ENCODE measurements at regions not wholly inside any gene's neighbourhood (a gene's known extent, or its start where the extent isn't known, plus 50 kb on each side); places are given as distances from the start of the nearest gene placed in this dataset.
A peak's percentile ranks its signal among the peaks of the same experiment; 100 is the strongest.

GRCh38 chr21:14876524-14876840 lies 188.3 kb downstream of the NRIP1 start:
- Mint-ChIP-seq H3K36me3 (ENCODE audit: low read depth) (no peaks in the 10 kb centered on the region), H3K27me3 (no peaks in the 10 kb centered on the region), H3K4me3 (no peak overlapping the region), H3K27ac (no peak overlapping the region), H3K4me1 (peaks cover 67% of the 10 kb centered on the region), H3K9me3 (no peaks in the 10 kb centered on the region)
- no peak for TF ChIP-seq CTCF (IDR thresholded peaks at IDR 0.05)
- ChIA-PET POLR2A (interaction anchor here (1.7 kb wide), 1 partner anchor 189 kb away, joined by 8 read pairs; no protein-coding TSS in a partner anchor), CTCF (interaction anchor here (1.1 kb wide), 1 partner anchor 12 kb away, joined by 3 read pairs; no protein-coding TSS in a partner anchor)
- no peak for ATAC-seq (ENCODE audit: low read depth)
- intact Hi-C loops (cut with micrococcal nuclease): loop anchor here (5.0 to 10.0 kb wide), 5 partner anchors 248 to 856 kb away; partner anchors contain the start of gene HSPA13
- DNase-seq: no peak

GRCh38 chr21:14875704-14876523 lies 188.9 kb downstream of the NRIP1 start:
- POLR2A ChIA-PET: interaction anchor here (1.7 kb wide), 1 partner anchor 190 kb away, joined by 8 read pairs; no protein-coding TSS in a partner anchor
- CTCF ChIA-PET: no interaction called here
- Mint-ChIP-seq H3K9me3 (no peaks in the 10 kb centered on the region), H3K27me3 (no peaks in the 10 kb centered on the region), H3K27ac (peak overlapping the region; percentile 9), H3K36me3 (ENCODE audit: low read depth) (no peaks in the 10 kb centered on the region), H3K4me1 (peaks cover 69% of the 10 kb centered on the region), H3K4me3 (peak overlapping the region; percentile 29)
- peak; percentile 41 for ATAC-seq (ENCODE audit: low read depth)
- no peak for TF ChIP-seq CTCF (IDR thresholded peaks at IDR 0.05)
- no peak for DNase-seq
- intact Hi-C loops (cut with micrococcal nuclease): loop anchor here (5.0 to 10.0 kb wide), 5 partner anchors 249 to 856 kb away; partner anchors contain the start of gene HSPA13

- intact Hi-C loops (cut with micrococcal nuclease): loop anchor here (5.0 to 10.0 kb wide), 5 partner anchors 250 to 857 kb away; partner anchors contain the start of gene HSPA13
- TF ChIP-seq CTCF (IDR thresholded peaks at IDR 0.05): no peak
- H3K4me3 Mint-ChIP-seq: no peak overlapping the region
- no peaks in the 10 kb centered on the region for H3K27me3 Mint-ChIP-seq
- peaks cover 69% of the 10 kb centered on the region for H3K4me1 Mint-ChIP-seq
- ATAC-seq (ENCODE audit: low read depth) (no peak), DNase-seq (no peak)
- no peak overlapping the region for H3K27ac Mint-ChIP-seq
- ChIA-PET POLR2A (no interaction called here), CTCF (no interaction called here)
- H3K9me3 Mint-ChIP-seq: no peaks in the 10 kb centered on the region
- H3K36me3 Mint-ChIP-seq (ENCODE audit: low read depth): no peaks in the 10 kb centered on the region
These were observed 189.6 kb downstream of the NRIP1 start for GRCh38 chr21:14875186-14875585.

- Mint-ChIP-seq H3K27me3 (no peaks in the 10 kb centered on the region), H3K27ac (no peak overlapping the region), H3K9me3 (no peaks in the 10 kb centered on the region), H3K4me1 (peaks cover 69% of the 10 kb centered on the region), H3K36me3 (ENCODE audit: low read depth) (no peaks in the 10 kb centered on the region), H3K4me3 (no peak overlapping the region)
- ATAC-seq (ENCODE audit: low read depth): no peak
- CTCF ChIA-PET: no interaction called here
- intact Hi-C loops (cut with micrococcal nuclease): loop anchor here (5.0 to 10.0 kb wide), 2 partner anchors 187 to 250 kb away; no protein-coding TSS in a partner anchor
- TF ChIP-seq CTCF (IDR thresholded peaks at IDR 0.05): no peak
- no peak for DNase-seq
- POLR2A ChIA-PET: no interaction called here
These were observed 190.4 kb downstream of the NRIP1 start for GRCh38 chr21:14874379-14874778.

- intact Hi-C loops (cut with micrococcal nuclease): loop anchor here (2.0 to 10.0 kb wide), 4 partner anchors 29 to 253 kb away; partner anchors contain the start of gene NRIP1
- no peak for TF ChIP-seq CTCF (IDR thresholded peaks at IDR 0.05)
- Mint-ChIP-seq H3K4me1 (peaks cover 63% of the 10 kb centered on the region), H3K36me3 (ENCODE audit: low read depth) (no peaks in the 10 kb centered on the region), H3K4me3 (no peak overlapping the region), H3K27me3 (no peaks in the 10 kb centered on the region), H3K27ac (no peak overlapping the region), H3K9me3 (no peaks in the 10 kb centered on the region)
- ChIA-PET CTCF (no interaction called here), POLR2A (no interaction called here)
- DNase-seq: no peak
- no peak for ATAC-seq (ENCODE audit: low read depth)
These were observed 192.9 kb downstream of the NRIP1 start for GRCh38 chr21:14871861-14872260.

Measured in activated B cell treated with CpG ODN at 0.5 μM for 24 hours (primary cell).